ENCODE measurements at regions not wholly inside any gene's neighbourhood (a gene's known extent, or its start where the extent isn't known, plus 50 kb on each side); places are given as distances from the start of the nearest gene placed in this dataset.

DNA sequence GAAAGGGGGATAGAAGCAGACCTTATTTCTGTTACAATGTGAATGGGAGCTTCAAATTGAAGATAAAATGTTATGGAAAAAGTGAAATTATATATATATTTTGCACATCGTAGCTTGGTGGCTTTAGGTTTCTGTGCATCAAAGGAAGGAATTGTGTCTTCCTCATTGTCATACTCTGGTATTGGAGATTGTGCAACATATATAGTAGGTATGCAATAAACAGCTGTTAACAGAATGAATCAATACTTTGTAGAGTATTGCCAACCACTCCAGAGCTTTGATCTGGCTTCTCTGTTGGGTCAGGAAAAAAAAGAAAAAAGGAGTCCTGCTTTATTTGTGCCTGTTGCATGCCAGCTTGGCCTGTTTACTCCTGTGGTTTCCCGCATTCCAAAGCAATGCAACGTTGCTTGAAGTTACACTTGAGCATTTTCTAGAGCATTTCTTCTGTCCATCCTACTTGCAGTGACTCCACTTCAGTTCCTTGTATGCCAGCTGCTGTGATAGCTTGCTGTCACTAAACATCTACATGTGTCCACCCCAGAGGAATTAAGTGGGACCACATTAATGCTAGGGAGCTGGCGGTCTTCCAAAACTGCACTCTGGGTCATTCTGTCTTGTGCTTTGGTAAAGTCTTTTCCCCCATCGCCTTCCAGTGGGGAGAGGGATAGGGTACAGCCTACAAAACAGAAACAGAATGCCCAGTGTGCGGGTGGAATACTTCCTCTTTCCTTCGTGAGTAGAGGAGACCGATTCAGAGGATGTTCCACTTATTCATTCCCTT lies 62.0 kb upstream of the MEF2C start:
- TF ChIP-seq POLR2AphosphoS5 (IDR thresholded peaks at IDR 0.05; ENCODE audit: insufficient read depth in 1 of 2, low read depth in 1 of 2) (no peak), POLR2A (IDR thresholded peaks at IDR 0.05) (no peak)
- TF ChIP-seq, protein P1, sequence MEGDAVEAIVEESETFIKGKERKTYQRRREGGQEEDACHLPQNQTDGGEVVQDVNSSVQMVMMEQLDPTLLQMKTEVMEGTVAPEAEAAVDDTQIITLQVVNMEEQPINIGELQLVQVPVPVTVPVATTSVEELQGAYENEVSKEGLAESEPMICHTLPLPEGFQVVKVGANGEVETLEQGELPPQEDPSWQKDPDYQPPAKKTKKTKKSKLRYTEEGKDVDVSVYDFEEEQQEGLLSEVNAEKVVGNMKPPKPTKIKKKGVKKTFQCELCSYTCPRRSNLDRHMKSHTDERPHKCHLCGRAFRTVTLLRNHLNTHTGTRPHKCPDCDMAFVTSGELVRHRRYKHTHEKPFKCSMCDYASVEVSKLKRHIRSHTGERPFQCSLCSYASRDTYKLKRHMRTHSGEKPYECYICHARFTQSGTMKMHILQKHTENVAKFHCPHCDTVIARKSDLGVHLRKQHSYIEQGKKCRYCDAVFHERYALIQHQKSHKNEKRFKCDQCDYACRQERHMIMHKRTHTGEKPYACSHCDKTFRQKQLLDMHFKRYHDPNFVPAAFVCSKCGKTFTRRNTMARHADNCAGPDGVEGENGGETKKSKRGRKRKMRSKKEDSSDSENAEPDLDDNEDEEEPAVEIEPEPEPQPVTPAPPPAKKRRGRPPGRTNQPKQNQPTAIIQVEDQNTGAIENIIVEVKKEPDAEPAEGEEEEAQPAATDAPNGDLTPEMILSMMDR (IDR thresholded peaks at IDR 0.05) = no peak
